Brain pericyte (primary cell): ENCODE measurements at regions not wholly inside any gene's neighbourhood (a gene's known extent, or its start where the extent isn't known, plus 50 kb on each side); places are given as distances from the start of the nearest gene placed in this dataset.

ENCODE experiments used
- DNase-seq: peaks from one replicate; pipeline ENCODE4 v3.0.0-alpha.2; 2012; ENCODE audit warnings: low read depth, low spot score

DNA sequence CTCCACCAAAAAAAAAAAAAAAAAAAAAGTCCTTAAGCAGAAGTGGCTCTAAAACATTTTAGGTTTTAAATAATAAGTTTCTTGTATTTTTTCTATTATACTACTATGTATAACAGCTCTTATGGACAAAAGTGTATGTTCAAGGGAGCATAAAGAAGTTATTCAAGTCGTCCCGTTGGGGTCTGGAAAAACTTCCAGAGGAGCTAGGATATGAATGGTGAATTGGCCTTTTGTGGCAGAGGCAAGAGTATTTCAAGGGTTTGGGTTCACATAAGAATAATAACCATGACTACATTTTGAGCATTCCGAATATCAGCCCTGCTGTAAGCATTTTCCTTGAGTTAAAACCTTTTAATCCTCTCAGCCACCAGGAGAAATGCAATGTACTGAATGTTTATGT, 50.6 kb upstream of the ARHGAP42 start:
- DNase-seq: no peak
